Endometrial microvascular endothelial cells (primary cell): ENCODE measurements at regions not wholly inside any gene's neighbourhood (a gene's known extent, or its start where the extent isn't known, plus 50 kb on each side); places are given as distances from the start of the nearest gene placed in this dataset.

Source experiments
- in situ Hi-C: cut with HindIII; loops from 2 replicates; pipeline ENCODE4 v1.10.0; 2017; ENCODE audit warnings: low sequenced_read_pairs, low pct_unique_long_range_greater_than_20kb; ENCODE audit errors: inconsistent ontology term

DNA sequence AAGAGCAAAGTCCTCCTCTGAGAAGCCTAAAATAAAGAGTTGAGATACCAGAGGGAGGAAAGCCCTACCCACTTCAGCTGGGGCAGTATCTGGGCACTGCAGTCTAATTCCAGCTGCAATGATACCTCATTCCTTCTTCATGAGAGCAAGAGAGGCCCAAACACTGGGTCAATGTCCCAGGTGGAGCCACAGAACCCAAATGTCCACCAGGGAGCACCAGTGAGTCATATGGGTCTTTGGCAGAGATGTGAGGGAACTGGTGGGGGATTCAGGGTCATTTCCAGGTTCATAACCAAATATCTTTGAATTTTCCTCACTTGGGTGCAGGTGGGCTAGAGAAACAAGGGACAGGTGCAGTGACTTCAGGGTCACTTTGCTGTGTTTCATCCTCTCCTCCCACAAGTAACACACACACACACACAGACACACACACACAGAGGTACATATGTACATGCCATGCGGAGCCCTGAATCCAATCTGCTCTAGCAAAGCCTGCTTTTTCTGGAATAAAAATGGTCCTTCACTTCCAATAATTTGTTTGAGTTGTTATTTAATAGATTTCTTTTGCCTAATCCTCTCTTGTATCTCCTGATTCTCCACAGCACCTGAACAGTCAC, 585.4 kb downstream of the SOX6 start:
- in situ Hi-C loops, result no loop called here

DNA sequence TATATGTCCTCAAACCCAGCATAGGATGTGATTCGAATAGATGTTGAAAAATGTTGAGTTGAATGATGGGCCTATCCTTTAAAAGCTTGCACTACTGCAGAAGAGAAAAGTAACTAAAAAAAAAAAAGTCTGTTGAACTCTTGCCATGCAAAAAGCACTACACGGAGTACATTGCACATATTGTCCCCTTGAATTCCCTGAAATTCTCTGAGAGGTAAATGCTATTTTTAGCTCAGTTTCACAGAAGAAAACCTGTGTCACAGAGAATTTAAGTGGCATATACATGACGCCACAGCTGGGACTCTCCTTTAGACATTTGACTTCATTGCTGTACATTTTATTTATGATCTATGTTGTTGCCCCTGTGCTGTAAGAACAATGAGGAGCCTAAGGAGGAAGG, 583.8 kb downstream of the SOX6 start:
- in situ Hi-C loops, result no loop called here

GRCh38 chr11:15772981-15773380, 583.4 kb downstream of the SOX6 start:
- in situ Hi-C loops, result no loop called here

GRCh38 chr11:15773476-15774387, 582.6 kb downstream of the SOX6 start:
- in situ Hi-C loops, result no loop called here

- in situ Hi-C loops, result no loop called here
Measured at GRCh38 chr11:15774388-15774939, 581.9 kb downstream of the SOX6 start.

DNA sequence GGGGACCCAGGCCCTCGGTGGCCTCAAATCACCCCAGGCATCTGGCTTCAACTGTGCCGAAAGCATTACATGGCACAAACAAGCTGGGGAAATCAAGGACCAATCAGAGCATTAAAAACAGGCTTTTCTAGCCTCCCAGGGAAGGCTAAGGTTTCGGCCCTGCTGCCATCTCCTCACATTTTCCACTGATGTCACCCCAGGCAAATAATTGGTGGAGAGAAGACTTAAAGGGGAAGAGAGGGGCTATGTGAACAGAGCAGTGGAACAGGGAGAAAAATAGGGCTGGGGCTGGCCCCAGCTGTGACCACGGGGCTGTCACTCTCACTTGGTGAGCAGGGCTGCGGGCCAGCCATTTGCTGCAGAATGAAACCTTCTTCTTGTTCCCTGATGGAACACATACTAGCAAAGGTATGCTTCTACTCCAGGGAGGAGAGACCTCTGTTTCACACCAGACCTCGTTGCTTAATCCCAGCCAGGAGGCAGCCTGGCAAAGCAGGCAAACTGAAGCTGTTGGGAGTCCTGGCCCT, 581.3 kb downstream of the SOX6 start:
- in situ Hi-C loops, result no loop called here

DNA sequence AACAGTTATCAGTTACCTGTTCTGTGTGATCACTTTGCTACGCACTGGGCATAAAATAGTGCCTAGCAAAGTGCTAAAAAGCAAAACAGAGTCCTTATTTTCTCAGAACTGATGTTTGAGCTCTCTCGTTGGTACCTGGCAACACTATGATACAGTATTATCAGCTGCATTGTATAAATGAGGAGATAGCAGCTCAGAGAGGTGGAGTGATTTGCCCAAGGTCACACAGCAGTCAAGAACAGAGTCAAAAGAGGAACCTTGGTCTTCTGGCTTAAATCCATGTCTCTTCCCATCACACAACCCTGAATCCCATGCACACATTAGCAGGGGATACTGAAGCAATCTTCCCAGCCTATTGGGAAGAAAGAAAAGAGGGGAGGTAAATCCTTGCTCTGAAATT, 580.5 kb downstream of the SOX6 start:
- in situ Hi-C loops, result no loop called here

- in situ Hi-C loops, result no loop called here
Measured at GRCh38 chr11:15776366-15776765, 580.0 kb downstream of the SOX6 start.

DNA sequence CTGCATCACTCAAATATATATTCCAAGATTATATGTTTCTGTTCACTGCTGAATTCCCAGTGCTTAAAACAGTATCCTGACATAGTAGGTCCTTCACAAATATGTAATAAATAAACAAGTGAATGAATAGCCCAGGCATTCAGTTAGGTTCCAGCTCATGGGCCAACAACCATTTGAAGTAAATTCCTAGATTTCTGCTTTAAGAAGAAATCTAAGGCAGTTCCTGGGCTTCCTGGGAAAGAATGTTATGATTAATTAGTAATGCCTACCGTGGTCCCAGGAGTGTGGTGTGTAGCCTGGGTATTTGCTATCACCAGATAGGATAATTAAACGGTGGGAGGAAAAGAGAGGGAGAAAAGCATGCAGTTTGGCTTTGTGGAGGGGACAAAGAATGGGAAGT, 576.8 kb downstream of the SOX6 start:
- in situ Hi-C loops, result no loop called here

GRCh38 chr11:15780382-15780781, 576.0 kb downstream of the SOX6 start:
- in situ Hi-C loops, result no loop called here

DNA sequence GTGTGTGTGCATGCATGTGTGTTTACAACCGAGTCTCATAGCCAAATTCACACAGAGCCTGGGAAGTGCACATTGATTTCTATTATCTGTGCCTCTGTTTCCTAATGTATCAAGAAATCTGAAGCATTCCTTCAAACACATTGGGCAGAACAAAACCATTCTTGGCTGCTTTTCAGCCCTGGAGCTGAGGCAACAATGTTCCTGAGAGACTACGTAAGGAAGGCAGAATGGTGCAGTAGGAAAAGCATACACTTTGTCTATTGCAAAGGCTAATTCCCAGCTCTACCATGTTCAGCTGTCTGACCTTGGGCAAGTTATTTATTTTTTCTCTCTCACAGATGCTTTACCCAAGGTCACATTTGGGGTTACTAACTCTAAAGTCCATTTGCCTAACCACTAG, 575.5 kb downstream of the SOX6 start:
- in situ Hi-C loops, result no loop called here

DNA sequence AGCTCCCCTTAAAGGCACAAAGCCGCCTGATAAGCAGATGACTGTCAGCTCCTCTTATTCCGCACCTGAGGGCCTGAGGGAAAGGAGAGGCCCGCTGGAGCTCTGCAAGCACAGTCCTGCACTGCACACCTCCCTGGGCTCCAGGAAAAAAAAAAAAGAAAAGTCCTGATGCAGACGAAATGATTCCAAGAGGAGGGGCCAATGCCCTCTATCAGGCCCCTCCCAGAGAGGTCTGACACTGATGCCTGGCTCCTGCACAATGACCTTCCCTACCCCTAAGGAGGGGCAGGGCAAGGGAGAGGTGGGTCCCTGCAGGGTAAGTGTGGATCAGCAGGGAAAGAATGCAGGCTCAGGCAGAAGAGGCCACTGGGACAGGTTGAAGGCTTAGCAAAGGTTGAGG, 572.7 kb downstream of the SOX6 start:
- in situ Hi-C loops, result no loop called here

- in situ Hi-C loops, result no loop called here
Measured at GRCh38 chr11:15793043-15793996, 563.0 kb downstream of the SOX6 start.

DNA sequence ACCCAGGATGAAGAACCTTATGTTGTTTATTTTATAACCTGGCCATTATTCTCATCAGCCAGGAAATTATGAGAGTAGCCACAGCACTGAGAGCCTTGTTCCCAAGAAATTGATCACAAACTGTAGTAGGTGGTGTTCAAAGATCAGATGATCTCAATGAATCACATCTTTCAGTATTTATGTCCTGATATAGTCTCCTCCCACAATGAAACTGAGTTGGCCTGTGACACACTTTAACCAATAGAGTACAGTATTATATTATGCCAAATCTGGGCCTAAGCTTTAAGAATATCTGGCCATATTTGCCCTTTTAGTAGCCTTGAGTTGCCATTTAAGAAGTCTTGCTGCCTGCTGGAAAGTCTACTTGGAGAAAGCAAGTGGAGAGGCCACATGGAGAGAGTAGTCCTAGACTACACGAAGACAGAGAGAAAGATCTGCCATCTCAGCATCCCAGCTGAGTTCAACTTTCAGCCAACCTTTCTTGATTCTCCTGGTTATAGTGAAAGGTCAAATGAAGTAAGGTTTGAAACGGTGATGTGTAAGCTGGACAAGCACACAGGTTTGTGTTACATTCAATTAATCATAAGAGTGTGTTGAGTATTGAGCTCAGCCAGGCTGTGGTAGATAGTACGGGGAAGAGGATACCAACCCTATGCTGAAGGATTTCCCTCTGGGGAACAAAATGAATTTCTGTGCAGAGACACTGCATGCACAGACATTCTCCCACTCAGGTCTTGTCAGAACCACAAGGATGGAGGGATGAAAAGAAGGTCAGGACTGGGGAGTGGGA, 561.8 kb downstream of the SOX6 start:
- in situ Hi-C loops, result no loop called here

DNA sequence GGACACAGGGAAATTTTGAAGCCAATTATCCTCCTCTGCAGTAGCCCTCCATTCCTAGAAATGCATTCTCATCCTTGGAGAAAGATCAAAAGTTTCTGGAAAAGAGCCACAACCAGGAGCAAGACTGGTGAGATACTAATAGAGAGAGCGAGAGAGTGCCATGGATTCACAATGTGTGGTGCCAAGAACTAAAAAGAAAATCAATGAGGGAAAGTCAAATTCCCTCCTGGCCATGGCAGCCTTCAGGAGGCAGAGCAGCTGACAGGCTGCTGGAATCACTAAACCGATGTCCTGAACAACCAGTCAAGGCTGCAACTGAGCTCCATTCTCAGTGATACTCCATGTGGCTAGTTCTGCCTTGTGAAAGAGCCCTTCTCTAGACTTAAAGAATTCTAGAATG, 561.0 kb downstream of the SOX6 start:
- in situ Hi-C loops, result no loop called here

DNA sequence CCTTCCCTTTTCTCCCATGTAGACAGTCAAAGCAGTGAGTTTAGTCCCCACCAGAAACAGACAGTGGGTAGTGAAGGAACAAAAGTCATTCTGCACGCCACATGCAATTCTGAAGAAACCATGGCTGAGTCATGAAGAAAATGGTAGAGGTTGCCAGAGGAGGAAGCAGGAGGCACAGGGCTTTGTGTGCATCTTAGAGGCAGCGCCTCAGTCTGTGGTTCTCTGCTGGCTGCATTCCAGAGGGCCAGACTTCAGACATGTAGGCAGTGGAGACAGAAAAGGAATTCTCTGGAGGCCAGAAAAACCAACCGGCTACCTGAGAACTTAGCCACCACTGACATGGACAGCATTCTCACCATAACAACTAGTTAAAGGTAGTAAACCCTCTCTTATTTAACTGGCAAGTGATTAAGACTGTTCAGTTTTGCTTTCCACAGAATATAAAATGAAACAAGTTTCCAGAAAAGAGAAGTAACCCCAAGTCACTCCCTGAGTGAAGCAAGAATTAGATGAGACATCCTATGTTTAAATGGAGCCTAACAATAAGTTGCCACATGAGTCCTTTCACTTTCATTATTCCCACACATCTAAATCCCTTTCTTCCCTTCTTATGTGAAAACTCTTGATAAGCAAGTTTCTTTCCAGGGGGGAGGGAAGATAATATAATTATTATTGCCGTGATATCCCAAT, 556.1 kb downstream of the SOX6 start:
- in situ Hi-C loops, result loop anchor here (25.0 kb wide), 1 partner anchor 112 kb away; no protein-coding TSS in a partner anchor

DNA sequence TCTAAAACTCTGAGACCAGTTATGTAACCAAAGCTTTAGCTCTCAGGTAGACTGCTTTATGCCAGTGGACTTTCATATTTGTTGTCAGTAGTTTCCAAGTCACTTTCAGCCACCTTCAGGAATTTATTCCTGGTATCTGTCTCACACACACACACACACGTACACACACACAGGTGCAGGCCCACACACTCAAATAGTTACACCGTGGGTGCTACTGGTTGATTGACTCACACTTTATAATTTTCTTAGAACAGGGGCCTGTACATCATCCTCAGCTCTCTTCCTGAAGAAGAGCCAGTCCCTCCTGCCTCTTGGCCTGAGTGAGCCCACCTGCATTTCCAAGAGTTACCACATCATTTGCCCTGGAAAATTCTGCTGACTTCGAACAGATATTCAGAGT, 555.2 kb downstream of the SOX6 start:
- in situ Hi-C loops, result loop anchor here (25.0 kb wide), 1 partner anchor 111 kb away; no protein-coding TSS in a partner anchor
